ENCODE measurements at regions not wholly inside any gene's neighbourhood (a gene's known extent, or its start where the extent isn't known, plus 50 kb on each side); places are given as distances from the start of the nearest gene placed in this dataset.
A peak's percentile ranks its signal among the peaks of the same experiment; 100 is the strongest.

- no peak overlapping the region for H3K4me3 Mint-ChIP-seq
- H3K4me1 ChIP-seq (ENCODE audit: insufficient read depth) = no peaks in the 10 kb centered on the region
- DNase-seq (ENCODE audit: low spot score) = no peak
- no peak overlapping the region for H3K27ac ChIP-seq (ENCODE audit: low read depth)
- H3K79me2 ChIP-seq (replicated peaks; ENCODE audit: insufficient read depth) = no peaks in the 10 kb centered on the region
- no peaks in the 10 kb centered on the region for H4K20me1 ChIP-seq (replicated peaks; ENCODE audit: insufficient read depth)
- no peak overlapping the region for H2AFZ ChIP-seq
- ATAC-seq = peak; percentile 78
- no peaks in the 10 kb centered on the region for H3K36me3 Mint-ChIP-seq (ENCODE audit: low read depth)
- H3K36me3 ChIP-seq (ENCODE audit: insufficient read depth) = no peaks in the 10 kb centered on the region
- H3K4me1 Mint-ChIP-seq = peaks cover 11% of the 10 kb centered on the region
- TF ChIP-seq CTCF (conservative IDR thresholded peaks at IDR 0.05; ENCODE audit: low read depth in 2 of 2) (no peak), EZH2 (IDR thresholded peaks at IDR 0.05; ENCODE audit: low read depth, unreplicated experiment) (no peak), ZNF331 (CRISPR knock-in tag; IDR thresholded peaks at IDR 0.05; ENCODE audit: low read depth) (no peak), CREB1 (CRISPR knock-in tag; IDR thresholded peaks at IDR 0.05; ENCODE audit: low read depth) (no peak), ETS1 (IDR thresholded peaks at IDR 0.05) (no peak), REST (IDR thresholded peaks at IDR 0.05; ENCODE audit: unreplicated experiment) (no peak)
- peaks cover 11% of the 10 kb centered on the region for H3K27me3 Mint-ChIP-seq (ENCODE audit: insufficient read depth, low read depth, poor library complexity)
- no peak overlapping the region for H3K4me2 ChIP-seq
- no peak overlapping the region for H3K27ac Mint-ChIP-seq
- H3K9me3 Mint-ChIP-seq = no peaks in the 10 kb centered on the region
- H3K9me2 ChIP-seq (ENCODE audit: insufficient read depth) = no peaks in the 10 kb centered on the region
- H3K27me3 ChIP-seq (ENCODE audit: insufficient read depth) = no peaks in the 10 kb centered on the region
- H3F3A ChIP-seq (replicated peaks; ENCODE audit: low read depth) = no peaks in the 10 kb centered on the region
- no peak overlapping the region for H3K4me3 ChIP-seq
Observed at GRCh38 chr1:5597991-5598823, 394.0 kb downstream of the NPHP4 start.

GRCh38 chr1:5597171-5597850 is 394.9 kb downstream of the NPHP4 start:
- Mint-ChIP-seq H3K4me1 (peaks cover 11% of the 10 kb centered on the region), H3K9me3 (no peaks in the 10 kb centered on the region), H3K4me3 (no peak overlapping the region), H3K27me3 (ENCODE audit: insufficient read depth, low read depth, poor library complexity) (peaks cover 11% of the 10 kb centered on the region), H3K36me3 (ENCODE audit: low read depth) (no peaks in the 10 kb centered on the region), H3K27ac (no peak overlapping the region)
- Histone ChIP-seq H3K27ac (ENCODE audit: low read depth) (no peak overlapping the region), H4K20me1 (replicated peaks; ENCODE audit: insufficient read depth) (no peaks in the 10 kb centered on the region), H3K36me3 (ENCODE audit: insufficient read depth) (no peaks in the 10 kb centered on the region), H3K79me2 (replicated peaks; ENCODE audit: insufficient read depth) (no peaks in the 10 kb centered on the region), H3F3A (replicated peaks; ENCODE audit: low read depth) (no peaks in the 10 kb centered on the region), H3K4me1 (ENCODE audit: insufficient read depth) (no peaks in the 10 kb centered on the region), H3K4me3 (no peak overlapping the region), H2AFZ (no peak overlapping the region), H3K27me3 (ENCODE audit: insufficient read depth) (no peaks in the 10 kb centered on the region), H3K9me2 (ENCODE audit: insufficient read depth) (no peaks in the 10 kb centered on the region), H3K4me2 (no peak overlapping the region)
- DNase-seq (ENCODE audit: low spot score) = no peak
- no peak for ATAC-seq
- TF ChIP-seq ZNF331 (CRISPR knock-in tag; IDR thresholded peaks at IDR 0.05; ENCODE audit: low read depth) (no peak), ZNF114 (CRISPR knock-in tag; IDR thresholded peaks at IDR 0.05) (no peak), POLR2AphosphoS5 (IDR thresholded peaks at IDR 0.05; ENCODE audit: low read depth) (no peak), STAT1 (IDR thresholded peaks at IDR 0.05; ENCODE audit: unreplicated experiment) (no peak), EZH2phosphoT487 (IDR thresholded peaks at IDR 0.05; ENCODE audit: unreplicated experiment) (no peak), ETS1 (IDR thresholded peaks at IDR 0.05) (no peak), CREB1 (CRISPR knock-in tag; IDR thresholded peaks at IDR 0.05; ENCODE audit: low read depth) (no peak), REST (IDR thresholded peaks at IDR 0.05; ENCODE audit: unreplicated experiment) (no peak), EZH2 (IDR thresholded peaks at IDR 0.05; ENCODE audit: low read depth, unreplicated experiment) (no peak)
